HL-60 (cell line): ENCODE measurements at regions not wholly inside any gene's neighbourhood (a gene's known extent, or its start where the extent isn't known, plus 50 kb on each side); places are given as distances from the start of the nearest gene placed in this dataset.

Experiments used
- CTCF ChIP-seq: IDR thresholded peaks from one replicate; pipeline ENCODE4 v1.5.1; 2011; ENCODE audit warnings: low read length, control low read depth, inconsistent platforms; ENCODE audit not compliant: insufficient read depth
- POLR2AphosphoS5 ChIP-seq: IDR thresholded peaks from 2 replicates; pipeline ENCODE4 v1.6.1; 2012; ENCODE audit warnings: low read depth
- REST ChIP-seq: IDR thresholded peaks from 2 replicates; pipeline ENCODE4 v1.6.1; 2012; ENCODE audit warnings: low read depth; ENCODE audit not compliant: insufficient replicate concordance

GRCh38 chr3:30407651-30408050, 198.8 kb upstream of the TGFBR2 start:
- TF ChIP-seq CTCF, result no peak
- TF ChIP-seq REST, result no peak
- no peak for TF ChIP-seq POLR2AphosphoS5
